HCT116 (cell line): ENCODE measurements at regions not wholly inside any gene's neighbourhood (a gene's known extent, or its start where the extent isn't known, plus 50 kb on each side); places are given as distances from the start of the nearest gene placed in this dataset.

Source experiments
- ATAC-seq: fragments of 200-7000 bp; cut with Tn5 transposase; 2 replicates; pipeline ENCODE4 v1.9.1; 2020; ENCODE audit warnings: mild to moderate bottlenecking, moderate library complexity
- BruUV-seq: library from RNA; stranded (reverse); fragments of 400-500 nt; replicated peaks from 2 replicates; lab custom pipeline; 2021; lab: Mats Ljungman, UMichigan
- CTCF ChIA-PET: fragments of 300-600 bp; sonication (Branson Sonifier 250); formaldehyde crosslinking; loops from one replicate; lab custom pipeline; 2021; ENCODE audit warnings: antibody characterized with exemption; lab: Charles Lee
- POLR2A ChIA-PET: fragments of 300-600, 350-600 bp; sonication (Branson Sonifier 250); formaldehyde crosslinking; loops from one replicate; lab custom pipeline; 2021; ENCODE audit warnings: antibody characterized with exemption; lab: Charles Lee
- RAD21 ChIA-PET, 2 experiments: fragments of 300-600 bp; sonication (Branson Sonifier 250); formaldehyde crosslinking; loops; one replicate each; lab custom pipeline; 2023; ENCODE audit warnings: low total read pairs in 2 of 2; ENCODE audit not compliant: uncharacterized antibody in 2 of 2, unreplicated experiment in 2 of 2, low non-redundant PET in 1 of 2; lab: Charles Lee
- DNase-seq: peaks from one replicate; pipeline ENCODE4 v3.0.0-alpha.2; 2010; ENCODE audit warnings: low read depth, low spot score
- H2AFZ ChIP-seq: fragments of 200-600 bp; shearing (Covaris generic), sonication (generic); 2 replicates; pipeline ENCODE4 v1.6.1; 2017; ENCODE audit warnings: low read depth, mixed run types, mixed read lengths, antibody characterized with exemption, low read length; ENCODE audit not compliant: poor library complexity, severe bottlenecking
- H3K27ac ChIP-seq: 2 replicates; pipeline ENCODE4 v1.5.1; 2012; ENCODE audit warnings: low read depth, low read length
- H3K27me3 ChIP-seq: fragments of 200-600 bp; sonication (generic); 2 replicates; pipeline ENCODE4 v1.6.1; 2016; ENCODE audit warnings: mixed run types, low read length, mixed read lengths; ENCODE audit not compliant: insufficient read depth
- H3K36me3 ChIP-seq, 2 experiments: fragments of 200-500 bp in 1 of 2; fragments of 200-600 bp in 1 of 2; sonication (Bioruptor generic) in 1 of 2; sonication (generic) in 1 of 2; 2 replicates each; pipeline versions ENCODE4 v1.5.1 to v1.6.1; 2014 to 2016; ENCODE audit warnings: low read length in 2 of 2, inconsistent platforms in 1 of 2, mixed read lengths in 1 of 2, mixed run types in 1 of 2; ENCODE audit not compliant: insufficient read depth in 2 of 2, control insufficient read depth in 1 of 2
- H3K4me1 ChIP-seq, 2 experiments: fragments of 200-600 bp in 1 of 2; sonication (generic) in 1 of 2; 2 replicates each; pipeline versions ENCODE4 v1.5.1 to v1.6.1; 2012 to 2017; ENCODE audit warnings: low read length in 2 of 2, inconsistent platforms in 1 of 2, mild to moderate bottlenecking in 1 of 2, mixed read lengths in 1 of 2, mixed run types in 1 of 2, moderate library complexity in 1 of 2; ENCODE audit not compliant: insufficient read depth in 2 of 2, control insufficient read depth in 1 of 2
- H3K4me2 ChIP-seq: fragments of 200-600 bp; sonication (generic); 2 replicates; pipeline ENCODE4 v1.6.1; 2017; ENCODE audit warnings: mixed run types, low read length, mixed read lengths
- H3K4me3 ChIP-seq, 2 experiments: fragments of 200-600 bp in 1 of 2; sonication (generic) in 1 of 2; replicated peaks in 1 of 2; 2 replicates each; pipeline ENCODE4 v1.5.1; 2011 to 2016; ENCODE audit warnings: low read length in 2 of 2, control low read depth in 1 of 2, low read depth in 1 of 2, mild to moderate bottlenecking in 1 of 2, mixed read lengths in 1 of 2, mixed run types in 1 of 2
- H3K79me2 ChIP-seq: fragments of 200-600 bp; sonication (generic); 2 replicates; pipeline ENCODE4 v1.6.1; 2017; ENCODE audit warnings: mild to moderate bottlenecking, mixed run types, low read length, moderate library complexity, mixed read lengths; ENCODE audit not compliant: insufficient read depth
- H3K9ac ChIP-seq: fragments of 200-600 bp; sonication (generic); 2 replicates; pipeline ENCODE4 v1.6.1; 2016; ENCODE audit warnings: low read length, mixed read lengths
- H3K9me2 ChIP-seq: fragments of 200-600 bp; sonication (generic), shearing (Covaris generic); 2 replicates; pipeline ENCODE4 v1.6.1; 2017; ENCODE audit warnings: mixed run types, mild to moderate bottlenecking, moderate library complexity; ENCODE audit not compliant: insufficient read depth
- H3K9me3 ChIP-seq, 2 experiments: fragments of 200-500 bp in 1 of 2; fragments of 200-600 bp in 1 of 2; sonication (Bioruptor generic) in 1 of 2; sonication (generic) in 1 of 2; 2 replicates each; pipeline ENCODE4 v1.6.1; 2014 to 2017; ENCODE audit warnings: low read length in 2 of 2, mixed read lengths in 2 of 2, inconsistent platforms in 1 of 2, low read depth in 1 of 2, mild to moderate bottlenecking in 1 of 2, mixed run types in 1 of 2, moderate library complexity in 1 of 2; ENCODE audit not compliant: control insufficient read depth in 1 of 2, insufficient read depth in 1 of 2
- H4K20me1 ChIP-seq: fragments of 200-600 bp; sonication (generic), shearing (Covaris generic); 2 replicates; pipeline ENCODE4 v1.6.1; 2017; ENCODE audit warnings: mixed run types, mild to moderate bottlenecking, moderate library complexity; ENCODE audit not compliant: insufficient read depth
- CBX3 ChIP-seq: IDR thresholded peaks from 2 replicates; pipeline ENCODE4 v1.6.1; 2012; ENCODE audit warnings: low read depth
- EGR1 ChIP-seq: IDR thresholded peaks from 2 replicates; pipeline ENCODE4 v1.6.1; 2012; ENCODE audit warnings: low read depth
- ELF1 ChIP-seq: IDR thresholded peaks from 2 replicates; pipeline ENCODE4 v1.6.1; 2012; ENCODE audit warnings: low read depth, borderline replicate concordance
- FOSL1 ChIP-seq: IDR thresholded peaks from 2 replicates; pipeline ENCODE4 v1.6.1; 2012; ENCODE audit warnings: low read depth
- JUND ChIP-seq: IDR thresholded peaks from 2 replicates; pipeline ENCODE4 v1.6.1; 2012
- POLR2A ChIP-seq: IDR thresholded peaks from 2 replicates; pipeline ENCODE4 v1.7.0; 2011; ENCODE audit warnings: borderline replicate concordance; ENCODE audit not compliant: insufficient read depth, insufficient read length; ENCODE audit errors: extremely low read depth
- RAD21 ChIP-seq: IDR thresholded peaks from 2 replicates; pipeline ENCODE4 v1.6.1; 2012; ENCODE audit warnings: low read depth, mild to moderate bottlenecking
- SIN3A ChIP-seq: IDR thresholded peaks from 2 replicates; pipeline ENCODE4 v1.6.1; 2012; ENCODE audit warnings: low read depth
- SP1 ChIP-seq: IDR thresholded peaks from 2 replicates; pipeline ENCODE4 v1.6.1; 2012; ENCODE audit warnings: low read depth
- SRF ChIP-seq: IDR thresholded peaks from 2 replicates; pipeline ENCODE4 v1.6.1; 2012; ENCODE audit warnings: low read depth
- TCF7L2 ChIP-seq: IDR thresholded peaks from 2 replicates; pipeline ENCODE4 v1.7.0; 2011; ENCODE audit warnings: borderline replicate concordance, inconsistent platforms; ENCODE audit not compliant: insufficient read depth, insufficient read length; ENCODE audit errors: extremely low read depth
- ZNF274 ChIP-seq: fragments of 200-500 bp; sonication (Bioruptor generic); IDR thresholded peaks from 2 replicates; pipeline ENCODE4 v1.6.1; 2014; ENCODE audit warnings: mild to moderate bottlenecking, low read depth, low read length, inconsistent platforms
- intact Hi-C: fragments of 100-400 bp; cut with micrococcal nuclease; formaldehyde crosslinking; loops from 2 replicates; pipeline ENCODE4 v1.10.0; 2022
- TF ChIP-seq, protein P1 (sequence below), 3 experiments: fragments of 200-600 bp in 1 of 3; sonication (generic) in 1 of 3; IDR thresholded peaks in 2 of 3; conservative IDR thresholded peaks in 1 of 3; 2 replicates each; pipeline ENCODE4 v1.5.1; 2012 to 2017; ENCODE audit warnings: low read depth in 2 of 3, low read length in 2 of 3, antibody characterized with exemption in 1 of 3, borderline replicate concordance in 1 of 3, control low read depth in 1 of 3, mild to moderate bottlenecking in 1 of 3, mixed read lengths in 1 of 3, mixed run types in 1 of 3, moderate library complexity in 1 of 3; ENCODE audit not compliant: insufficient read depth in 1 of 3
- TF ChIP-seq, protein P2 (sequence below): IDR thresholded peaks from 2 replicates; pipeline ENCODE4 v1.6.1; 2012; ENCODE audit warnings: low read depth
- TF ChIP-seq, protein P3 (sequence below): IDR thresholded peaks from 2 replicates; pipeline ENCODE4 v1.6.1; 2011; ENCODE audit warnings: mild to moderate bottlenecking, low read length, moderate library complexity; ENCODE audit not compliant: insufficient replicate concordance; ENCODE audit errors: extremely low read depth
- TF ChIP-seq, protein P4 (sequence below): IDR thresholded peaks from 2 replicates; pipeline ENCODE4 v1.6.1; 2012

DNA sequence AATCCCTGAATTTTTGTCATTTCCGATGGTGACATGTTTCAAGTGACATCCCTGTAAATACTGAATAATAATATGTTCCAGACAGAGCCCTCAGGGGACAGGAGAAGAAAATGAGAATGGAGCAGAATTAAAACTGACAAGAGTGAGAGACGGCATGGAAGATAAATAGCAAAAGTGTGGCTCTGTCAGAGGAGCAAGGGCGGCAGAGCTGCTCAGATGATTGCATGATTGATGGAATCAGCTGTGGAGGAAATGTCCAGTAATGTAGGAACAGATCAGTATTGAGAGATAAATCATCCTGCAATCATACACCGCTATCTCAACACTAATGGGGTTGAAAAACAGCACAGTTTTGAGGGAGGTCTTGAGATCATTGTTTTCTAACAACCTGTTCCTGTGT, 350.3 kb downstream of the STIM2 start:
- H3K4me3 ChIP-seq: no peak overlapping the region
- H3K4me2 ChIP-seq: no peak overlapping the region
- no peak overlapping the region for H2AFZ ChIP-seq
- TF ChIP-seq, protein P1, sequence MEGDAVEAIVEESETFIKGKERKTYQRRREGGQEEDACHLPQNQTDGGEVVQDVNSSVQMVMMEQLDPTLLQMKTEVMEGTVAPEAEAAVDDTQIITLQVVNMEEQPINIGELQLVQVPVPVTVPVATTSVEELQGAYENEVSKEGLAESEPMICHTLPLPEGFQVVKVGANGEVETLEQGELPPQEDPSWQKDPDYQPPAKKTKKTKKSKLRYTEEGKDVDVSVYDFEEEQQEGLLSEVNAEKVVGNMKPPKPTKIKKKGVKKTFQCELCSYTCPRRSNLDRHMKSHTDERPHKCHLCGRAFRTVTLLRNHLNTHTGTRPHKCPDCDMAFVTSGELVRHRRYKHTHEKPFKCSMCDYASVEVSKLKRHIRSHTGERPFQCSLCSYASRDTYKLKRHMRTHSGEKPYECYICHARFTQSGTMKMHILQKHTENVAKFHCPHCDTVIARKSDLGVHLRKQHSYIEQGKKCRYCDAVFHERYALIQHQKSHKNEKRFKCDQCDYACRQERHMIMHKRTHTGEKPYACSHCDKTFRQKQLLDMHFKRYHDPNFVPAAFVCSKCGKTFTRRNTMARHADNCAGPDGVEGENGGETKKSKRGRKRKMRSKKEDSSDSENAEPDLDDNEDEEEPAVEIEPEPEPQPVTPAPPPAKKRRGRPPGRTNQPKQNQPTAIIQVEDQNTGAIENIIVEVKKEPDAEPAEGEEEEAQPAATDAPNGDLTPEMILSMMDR (IDR thresholded peaks at IDR 0.05 in 2 of 3, conservative IDR thresholded peaks at IDR 0.05 in 1 of 3; ENCODE audit: borderline replicate concordance in 1 of 3, insufficient read depth in 1 of 3, low read depth in 2 of 3, low read length in 2 of 3): no peak
- TF ChIP-seq TCF7L2 (no peak), POLR2A (no peak), SIN3A (no peak), SP1 (no peak), CBX3 (no peak), RAD21 (no peak), ZNF274 (no peak), ELF1 (no peak), JUND (no peak), FOSL1 (no peak), SRF (no peak), EGR1 (no peak)
- TF ChIP-seq, protein P2, sequence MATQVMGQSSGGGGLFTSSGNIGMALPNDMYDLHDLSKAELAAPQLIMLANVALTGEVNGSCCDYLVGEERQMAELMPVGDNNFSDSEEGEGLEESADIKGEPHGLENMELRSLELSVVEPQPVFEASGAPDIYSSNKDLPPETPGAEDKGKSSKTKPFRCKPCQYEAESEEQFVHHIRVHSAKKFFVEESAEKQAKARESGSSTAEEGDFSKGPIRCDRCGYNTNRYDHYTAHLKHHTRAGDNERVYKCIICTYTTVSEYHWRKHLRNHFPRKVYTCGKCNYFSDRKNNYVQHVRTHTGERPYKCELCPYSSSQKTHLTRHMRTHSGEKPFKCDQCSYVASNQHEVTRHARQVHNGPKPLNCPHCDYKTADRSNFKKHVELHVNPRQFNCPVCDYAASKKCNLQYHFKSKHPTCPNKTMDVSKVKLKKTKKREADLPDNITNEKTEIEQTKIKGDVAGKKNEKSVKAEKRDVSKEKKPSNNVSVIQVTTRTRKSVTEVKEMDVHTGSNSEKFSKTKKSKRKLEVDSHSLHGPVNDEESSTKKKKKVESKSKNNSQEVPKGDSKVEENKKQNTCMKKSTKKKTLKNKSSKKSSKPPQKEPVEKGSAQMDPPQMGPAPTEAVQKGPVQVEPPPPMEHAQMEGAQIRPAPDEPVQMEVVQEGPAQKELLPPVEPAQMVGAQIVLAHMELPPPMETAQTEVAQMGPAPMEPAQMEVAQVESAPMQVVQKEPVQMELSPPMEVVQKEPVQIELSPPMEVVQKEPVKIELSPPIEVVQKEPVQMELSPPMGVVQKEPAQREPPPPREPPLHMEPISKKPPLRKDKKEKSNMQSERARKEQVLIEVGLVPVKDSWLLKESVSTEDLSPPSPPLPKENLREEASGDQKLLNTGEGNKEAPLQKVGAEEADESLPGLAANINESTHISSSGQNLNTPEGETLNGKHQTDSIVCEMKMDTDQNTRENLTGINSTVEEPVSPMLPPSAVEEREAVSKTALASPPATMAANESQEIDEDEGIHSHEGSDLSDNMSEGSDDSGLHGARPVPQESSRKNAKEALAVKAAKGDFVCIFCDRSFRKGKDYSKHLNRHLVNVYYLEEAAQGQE: no peak
- TF ChIP-seq, protein P3, sequence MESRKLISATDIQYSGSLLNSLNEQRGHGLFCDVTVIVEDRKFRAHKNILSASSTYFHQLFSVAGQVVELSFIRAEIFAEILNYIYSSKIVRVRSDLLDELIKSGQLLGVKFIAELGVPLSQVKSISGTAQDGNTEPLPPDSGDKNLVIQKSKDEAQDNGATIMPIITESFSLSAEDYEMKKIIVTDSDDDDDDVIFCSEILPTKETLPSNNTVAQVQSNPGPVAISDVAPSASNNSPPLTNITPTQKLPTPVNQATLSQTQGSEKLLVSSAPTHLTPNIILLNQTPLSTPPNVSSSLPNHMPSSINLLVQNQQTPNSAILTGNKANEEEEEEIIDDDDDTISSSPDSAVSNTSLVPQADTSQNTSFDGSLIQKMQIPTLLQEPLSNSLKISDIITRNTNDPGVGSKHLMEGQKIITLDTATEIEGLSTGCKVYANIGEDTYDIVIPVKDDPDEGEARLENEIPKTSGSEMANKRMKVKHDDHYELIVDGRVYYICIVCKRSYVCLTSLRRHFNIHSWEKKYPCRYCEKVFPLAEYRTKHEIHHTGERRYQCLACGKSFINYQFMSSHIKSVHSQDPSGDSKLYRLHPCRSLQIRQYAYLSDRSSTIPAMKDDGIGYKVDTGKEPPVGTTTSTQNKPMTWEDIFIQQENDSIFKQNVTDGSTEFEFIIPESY: no peak
- TF ChIP-seq, protein P4, sequence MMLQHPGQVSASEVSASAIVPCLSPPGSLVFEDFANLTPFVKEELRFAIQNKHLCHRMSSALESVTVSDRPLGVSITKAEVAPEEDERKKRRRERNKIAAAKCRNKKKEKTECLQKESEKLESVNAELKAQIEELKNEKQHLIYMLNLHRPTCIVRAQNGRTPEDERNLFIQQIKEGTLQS: no peak
- no TSS peak for BruUV-seq
- no peaks in the 10 kb centered on the region for H3K9me3 ChIP-seq
- CTCF ChIA-PET: no interaction called here
- RAD21 ChIA-PET: no interaction called here
- no peaks in the 10 kb centered on the region for H4K20me1 ChIP-seq
- no peaks in the 10 kb centered on the region; the same call in 1 of the 2 replicates for H3K27me3 ChIP-seq
- H3K36me3 ChIP-seq: no peaks in the 10 kb centered on the region
- DNase-seq (no peak), ATAC-seq (no peak)
- H3K79me2 ChIP-seq: no peaks in the 10 kb centered on the region
- H3K4me1 ChIP-seq: peaks cover 0 to 4% of the 10 kb centered on the region in 2 experiments; a peak in 2 of 4 replicates
- POLR2A ChIA-PET: no interaction called here
- no peak overlapping the region for H3K9ac ChIP-seq
- no peaks in the 10 kb centered on the region for H3K9me2 ChIP-seq
- intact Hi-C loops: no loop called here
- H3K27ac ChIP-seq: no peak overlapping the region
